ENCODE measurements at regions not wholly inside any gene's neighbourhood (a gene's known extent, or its start where the extent isn't known, plus 50 kb on each side); places are given as distances from the start of the nearest gene placed in this dataset.

GRCh38 chr3:22495791-22496190, 707.3 kb upstream of the UBE2E2 start:
- no peak for DNase-seq

- no peak for DNase-seq
These were observed 706.5 kb upstream of the UBE2E2 start for GRCh38 chr3:22496641-22497040.

GRCh38 chr3:22506871-22507270, 696.3 kb upstream of the UBE2E2 start:
- no peak for DNase-seq

GRCh38 chr3:22507709-22508108, 695.4 kb upstream of the UBE2E2 start:
- DNase-seq: no peak

GRCh38 chr3:22523925-22524324, 679.2 kb upstream of the UBE2E2 start:
- no peak for DNase-seq

GRCh38 chr3:22526266-22526837, 676.8 kb upstream of the UBE2E2 start:
- no peak for DNase-seq

GRCh38 chr3:22536541-22536940, 666.6 kb upstream of the UBE2E2 start:
- DNase-seq: no peak

- DNase-seq: no peak
These were observed 665.6 kb upstream of the UBE2E2 start for GRCh38 chr3:22537560-22537959.

- no peak for DNase-seq
These were observed 660.8 kb upstream of the UBE2E2 start for GRCh38 chr3:22542311-22542710.

- no peak for DNase-seq
These were observed 647.2 kb upstream of the UBE2E2 start for GRCh38 chr3:22555753-22556435.

GRCh38 chr3:22565393-22565792, 637.7 kb upstream of the UBE2E2 start:
- DNase-seq: no peak

- no peak for DNase-seq
These were observed 634.8 kb upstream of the UBE2E2 start for GRCh38 chr3:22568285-22568684.

GRCh38 chr3:22569570-22569969, 633.6 kb upstream of the UBE2E2 start:
- no peak for DNase-seq

GRCh38 chr3:22581007-22581406, 622.1 kb upstream of the UBE2E2 start:
- DNase-seq: no peak

GRCh38 chr3:22582266-22582665, 620.9 kb upstream of the UBE2E2 start:
- DNase-seq: no peak

- DNase-seq: no peak
These were observed 617.6 kb upstream of the UBE2E2 start for GRCh38 chr3:22585504-22585903.

GRCh38 chr3:22585911-22586310, 617.2 kb upstream of the UBE2E2 start:
- DNase-seq: no peak

- no peak for DNase-seq
These were observed 615.7 kb upstream of the UBE2E2 start for GRCh38 chr3:22587446-22587845.

GRCh38 chr3:22593638-22594037, 609.5 kb upstream of the UBE2E2 start:
- DNase-seq: no peak

- no peak for DNase-seq
These were observed 608.1 kb upstream of the UBE2E2 start for GRCh38 chr3:22594990-22595389.

- DNase-seq: no peak
These were observed 596.7 kb upstream of the UBE2E2 start for GRCh38 chr3:22606461-22606860.

GRCh38 chr3:22606938-22607337, 596.2 kb upstream of the UBE2E2 start:
- no peak for DNase-seq

GRCh38 chr3:22608093-22608492, 595.0 kb upstream of the UBE2E2 start:
- DNase-seq: no peak

- DNase-seq: no peak
These were observed 594.4 kb upstream of the UBE2E2 start for GRCh38 chr3:22608721-22609120.

- no peak for DNase-seq
These were observed 594.0 kb upstream of the UBE2E2 start for GRCh38 chr3:22609139-22609538.
